H9 (cell line): ENCODE measurements at regions not wholly inside any gene's neighbourhood (a gene's known extent, or its start where the extent isn't known, plus 50 kb on each side); places are given as distances from the start of the nearest gene placed in this dataset.

Experiments used
- DNase-seq: peaks from one replicate; pipeline ENCODE4 v3.0.0-alpha.2; 2017
- H2AFZ ChIP-seq: one replicate; pipeline ENCODE4 v1.6.1; 2013; ENCODE audit warnings: mild to moderate bottlenecking, low read length, control low read depth, moderate library complexity
- H2AK5ac ChIP-seq: 2 replicates; pipeline ENCODE4 v1.6.1; 2013; ENCODE audit warnings: low read length, control low read depth, mixed read lengths; ENCODE audit not compliant: insufficient read length
- H2BK120ac ChIP-seq: one replicate; pipeline ENCODE4 v1.6.1; 2013; ENCODE audit warnings: low read depth, mild to moderate bottlenecking, low read length, control low read depth, inconsistent platforms; ENCODE audit not compliant: poor library complexity, severe bottlenecking
- H2BK12ac ChIP-seq: 2 replicates; pipeline ENCODE4 v1.6.1; 2013; ENCODE audit warnings: low read length, control low read depth, mixed read lengths, low read depth; ENCODE audit not compliant: insufficient read length
- H2BK15ac ChIP-seq: 2 replicates; pipeline ENCODE4 v1.6.1; 2013; ENCODE audit warnings: low read depth, low read length, control low read depth
- H2BK20ac ChIP-seq: one replicate; pipeline ENCODE4 v1.6.1; 2013; ENCODE audit warnings: low read depth, mild to moderate bottlenecking, low read length, control low read depth, inconsistent platforms; ENCODE audit not compliant: poor library complexity, severe bottlenecking
- H2BK5ac ChIP-seq: 2 replicates; pipeline ENCODE4 v1.6.1; 2013; ENCODE audit warnings: low read length, control low read depth, mixed read lengths; ENCODE audit not compliant: insufficient read length
- H3K14ac ChIP-seq: 2 replicates; pipeline ENCODE4 v1.6.1; 2013; ENCODE audit warnings: low read length, control low read depth; ENCODE audit not compliant: insufficient read depth
- H3K18ac ChIP-seq: 2 replicates; pipeline ENCODE4 v1.6.1; 2013; ENCODE audit warnings: low read depth, mild to moderate bottlenecking, mixed read lengths, low read length, control low read depth; ENCODE audit not compliant: insufficient read length
- H3K23ac ChIP-seq: 2 replicates; pipeline ENCODE4 v1.6.1; 2013; ENCODE audit warnings: low read length, control low read depth, mixed read lengths, low read depth; ENCODE audit not compliant: insufficient read length
- H3K23me2 ChIP-seq: 2 replicates; pipeline ENCODE4 v1.6.1; 2013; ENCODE audit warnings: low read depth, mild to moderate bottlenecking, mixed read lengths, low read length, control low read depth; ENCODE audit not compliant: insufficient read length, poor library complexity, severe bottlenecking
- H3K27ac ChIP-seq: 2 replicates; pipeline ENCODE4 v1.5.1; 2013; ENCODE audit warnings: low read length, control low read depth, mixed read lengths, low read depth; ENCODE audit not compliant: insufficient read length
- H3K27me3 ChIP-seq: 2 replicates; pipeline ENCODE4 v1.6.1; 2013; ENCODE audit warnings: low read length, control low read depth, inconsistent platforms; ENCODE audit not compliant: insufficient read depth
- H3K4ac ChIP-seq: 2 replicates; pipeline ENCODE4 v1.6.1; 2013; ENCODE audit warnings: low read depth, mild to moderate bottlenecking, control low read depth, inconsistent platforms, low read length, moderate library complexity
- H3K4me1 ChIP-seq: 2 replicates; pipeline ENCODE4 v1.6.1; 2013; ENCODE audit warnings: low read length, control low read depth, inconsistent platforms; ENCODE audit not compliant: insufficient read depth
- H3K4me2 ChIP-seq: 2 replicates; pipeline ENCODE4 v1.6.1; 2013; ENCODE audit warnings: low read length, control low read depth, mixed read lengths; ENCODE audit not compliant: insufficient read length, insufficient read depth
- H3K56ac ChIP-seq: 2 replicates; pipeline ENCODE4 v1.6.1; 2013; ENCODE audit warnings: low read depth, mild to moderate bottlenecking, mixed read lengths, low read length, control low read depth; ENCODE audit not compliant: insufficient read length
- H3K79me1 ChIP-seq: 2 replicates; pipeline ENCODE4 v1.6.1; 2013; ENCODE audit warnings: low read depth, mild to moderate bottlenecking, moderate library complexity, low read length, control low read depth, inconsistent platforms; ENCODE audit not compliant: insufficient read depth, poor library complexity, severe bottlenecking
- H3K79me2 ChIP-seq: 2 replicates; pipeline ENCODE4 v1.6.1; 2013; ENCODE audit warnings: low read length, control low read depth, inconsistent platforms; ENCODE audit not compliant: insufficient read depth
- H3K9ac ChIP-seq: 2 replicates; pipeline ENCODE4 v1.6.1; 2013; ENCODE audit warnings: low read length, control low read depth, mixed read lengths; ENCODE audit not compliant: insufficient read length; ENCODE audit errors: extremely low read depth
- H3K9me3 ChIP-seq: one replicate; pipeline ENCODE4 v1.6.1; 2013; ENCODE audit warnings: low read depth, low read length, inconsistent platforms; ENCODE audit not compliant: control insufficient read depth
- H3T11ph ChIP-seq: one replicate; pipeline ENCODE4 v1.6.1; 2013; ENCODE audit warnings: mild to moderate bottlenecking, low read length, control low read depth, inconsistent platforms
- H4K20me1 ChIP-seq: one replicate; pipeline ENCODE4 v1.6.1; 2013; ENCODE audit not compliant: control insufficient read depth, insufficient read length, insufficient read depth
- H4K5ac ChIP-seq: 2 replicates; pipeline ENCODE4 v1.6.1; 2013; ENCODE audit warnings: low read depth, mild to moderate bottlenecking, mixed read lengths, low read length, control low read depth; ENCODE audit not compliant: insufficient read length
- H4K8ac ChIP-seq: replicated peaks from 2 replicates; pipeline ENCODE4 v1.6.1; 2013; ENCODE audit warnings: low read length, control low read depth, mixed read lengths, low read depth; ENCODE audit not compliant: insufficient read length
- H4K91ac ChIP-seq: 2 replicates; pipeline ENCODE4 v1.6.1; 2013; ENCODE audit warnings: low read depth, mild to moderate bottlenecking, moderate library complexity, mixed read lengths, low read length, control low read depth; ENCODE audit not compliant: insufficient read length
- H3K27ac Mint-ChIP-seq, 3 experiments: 2 replicates in 2 of 3; 3 replicates in 1 of 3; pipeline ENCODE4 v1.8.0; 2020 to 2021; ENCODE audit warnings: mixed read lengths in 3 of 3, mild to moderate bottlenecking in 1 of 3, moderate library complexity in 1 of 3
- H3K27me3 Mint-ChIP-seq: 2 replicates; pipeline ENCODE4 v1.8.0; 2021; ENCODE audit warnings: low read depth, mild to moderate bottlenecking, moderate library complexity, mixed read lengths
- H3K36me3 Mint-ChIP-seq, 3 experiments: 2 replicates in 2 of 3; 3 replicates in 1 of 3; pipeline ENCODE4 v1.8.0; 2020 to 2021; ENCODE audit warnings: low read depth in 3 of 3, mixed read lengths in 3 of 3; ENCODE audit not compliant: insufficient read depth in 1 of 3
- H3K4me1 Mint-ChIP-seq, 2 experiments: 2 replicates each; pipeline ENCODE4 v1.8.0; 2020; ENCODE audit warnings: mixed read lengths in 2 of 2
- H3K4me3 Mint-ChIP-seq, 2 experiments: 2 replicates in 1 of 2; 3 replicates in 1 of 2; pipeline ENCODE4 v1.8.0; 2020 to 2021; ENCODE audit warnings: mild to moderate bottlenecking in 2 of 2, mixed read lengths in 2 of 2, moderate library complexity in 1 of 2
- H3K9me3 Mint-ChIP-seq, 2 experiments: 2 replicates in 1 of 2; 3 replicates in 1 of 2; pipeline ENCODE4 v1.8.0; 2020; ENCODE audit warnings: mild to moderate bottlenecking in 2 of 2, mixed read lengths in 2 of 2, moderate library complexity in 1 of 2
- TF ChIP-seq, protein P1 (sequence below): fragments of 200-600 bp; sonication (generic); conservative IDR thresholded peaks from 3 replicates; pipeline ENCODE4 v1.8.0; 2021; ENCODE audit warnings: antibody characterized with exemption, mild to moderate bottlenecking

DNA sequence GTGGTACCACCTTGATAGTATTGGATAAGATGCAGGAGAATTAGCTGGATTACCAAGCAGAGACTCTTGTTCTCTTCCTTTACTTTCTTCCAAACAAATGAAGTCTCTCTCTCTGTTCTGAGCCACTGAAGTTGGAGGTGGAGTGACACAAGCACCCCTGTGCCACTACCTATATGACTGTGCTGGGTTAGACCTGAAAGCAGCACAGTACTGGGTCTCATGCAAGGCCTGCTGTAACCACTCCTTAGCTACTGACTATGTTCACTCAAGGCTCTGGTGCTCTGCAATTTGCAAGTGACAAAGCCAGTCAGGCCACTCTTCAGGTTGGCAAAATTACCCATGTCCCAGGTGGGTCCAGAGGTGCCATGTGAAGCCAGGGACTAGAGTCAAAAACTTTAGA is 389.6 kb upstream of the MAOA start:
- Histone ChIP-seq H2BK20ac (no peak overlapping the region), H3K18ac (no peak overlapping the region), H2AK5ac (no peak overlapping the region), H2BK12ac (no peak overlapping the region), H3K27ac (no peak overlapping the region), H3K4me1 (no peaks in the 10 kb centered on the region), H3K56ac (no peak overlapping the region), H4K5ac (no peak overlapping the region), H3K9ac (no peak overlapping the region), H2BK15ac (no peak overlapping the region), H3K27me3 (no peaks in the 10 kb centered on the region), H2BK5ac (no peak overlapping the region), H4K20me1 (no peaks in the 10 kb centered on the region), H3T11ph (no peak overlapping the region), H3K23me2 (no peaks in the 10 kb centered on the region), H2BK120ac (no peak overlapping the region), H3K4me2 (no peak overlapping the region), H3K23ac (no peak overlapping the region), H3K9me3 (no peaks in the 10 kb centered on the region), H4K8ac (no peak overlapping the region), H3K79me2 (no peaks in the 10 kb centered on the region), H3K79me1 (no peaks in the 10 kb centered on the region), H3K4ac (no peak overlapping the region), H3K14ac (no peak overlapping the region), H4K91ac (no peak overlapping the region), H2AFZ (no peak overlapping the region)
- no peak for DNase-seq
- Mint-ChIP-seq H3K9me3 (peaks cover 3 to 35% of the 10 kb centered on the region in 2 experiments; a peak in 4 of 5 replicates), H3K36me3 (peaks cover 0 to 9% (median 4%) of the 10 kb centered on the region in 3 experiments; a peak in 3 of 7 replicates), H3K27ac (no peak overlapping the region), H3K4me1 (peaks cover 0 to 4% of the 10 kb centered on the region in 2 experiments; a peak in 1 of 4 replicates), H3K4me3 (no peak overlapping the region), H3K27me3 (no peaks in the 10 kb centered on the region; the same call in 1 of the 2 replicates)
- TF ChIP-seq, protein P1, sequence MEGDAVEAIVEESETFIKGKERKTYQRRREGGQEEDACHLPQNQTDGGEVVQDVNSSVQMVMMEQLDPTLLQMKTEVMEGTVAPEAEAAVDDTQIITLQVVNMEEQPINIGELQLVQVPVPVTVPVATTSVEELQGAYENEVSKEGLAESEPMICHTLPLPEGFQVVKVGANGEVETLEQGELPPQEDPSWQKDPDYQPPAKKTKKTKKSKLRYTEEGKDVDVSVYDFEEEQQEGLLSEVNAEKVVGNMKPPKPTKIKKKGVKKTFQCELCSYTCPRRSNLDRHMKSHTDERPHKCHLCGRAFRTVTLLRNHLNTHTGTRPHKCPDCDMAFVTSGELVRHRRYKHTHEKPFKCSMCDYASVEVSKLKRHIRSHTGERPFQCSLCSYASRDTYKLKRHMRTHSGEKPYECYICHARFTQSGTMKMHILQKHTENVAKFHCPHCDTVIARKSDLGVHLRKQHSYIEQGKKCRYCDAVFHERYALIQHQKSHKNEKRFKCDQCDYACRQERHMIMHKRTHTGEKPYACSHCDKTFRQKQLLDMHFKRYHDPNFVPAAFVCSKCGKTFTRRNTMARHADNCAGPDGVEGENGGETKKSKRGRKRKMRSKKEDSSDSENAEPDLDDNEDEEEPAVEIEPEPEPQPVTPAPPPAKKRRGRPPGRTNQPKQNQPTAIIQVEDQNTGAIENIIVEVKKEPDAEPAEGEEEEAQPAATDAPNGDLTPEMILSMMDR: no peak
